ENCODE measurements at regions not wholly inside any gene's neighbourhood (a gene's known extent, or its start where the extent isn't known, plus 50 kb on each side); places are given as distances from the start of the nearest gene placed in this dataset.

DNA sequence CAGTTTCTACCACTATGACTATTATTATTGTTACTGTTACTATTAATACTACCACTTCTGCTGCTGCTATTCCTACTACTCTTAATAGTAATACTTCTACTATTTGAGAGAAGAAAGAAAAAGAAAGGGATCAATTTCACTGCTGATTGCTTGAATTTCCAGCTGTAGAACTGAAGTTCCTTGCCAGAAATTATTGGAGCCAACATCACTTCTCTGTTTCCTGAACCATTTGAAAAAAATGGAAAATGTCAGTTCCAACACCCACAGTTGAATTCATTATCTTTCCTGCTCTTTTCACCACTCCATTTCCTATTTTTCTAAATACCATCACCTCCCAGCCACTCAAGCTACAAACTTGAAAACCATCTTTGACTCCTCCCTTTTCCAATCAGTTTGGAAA is 54.1 kb upstream of the PIK3C2G start:
- TF ChIP-seq, protein P1, sequence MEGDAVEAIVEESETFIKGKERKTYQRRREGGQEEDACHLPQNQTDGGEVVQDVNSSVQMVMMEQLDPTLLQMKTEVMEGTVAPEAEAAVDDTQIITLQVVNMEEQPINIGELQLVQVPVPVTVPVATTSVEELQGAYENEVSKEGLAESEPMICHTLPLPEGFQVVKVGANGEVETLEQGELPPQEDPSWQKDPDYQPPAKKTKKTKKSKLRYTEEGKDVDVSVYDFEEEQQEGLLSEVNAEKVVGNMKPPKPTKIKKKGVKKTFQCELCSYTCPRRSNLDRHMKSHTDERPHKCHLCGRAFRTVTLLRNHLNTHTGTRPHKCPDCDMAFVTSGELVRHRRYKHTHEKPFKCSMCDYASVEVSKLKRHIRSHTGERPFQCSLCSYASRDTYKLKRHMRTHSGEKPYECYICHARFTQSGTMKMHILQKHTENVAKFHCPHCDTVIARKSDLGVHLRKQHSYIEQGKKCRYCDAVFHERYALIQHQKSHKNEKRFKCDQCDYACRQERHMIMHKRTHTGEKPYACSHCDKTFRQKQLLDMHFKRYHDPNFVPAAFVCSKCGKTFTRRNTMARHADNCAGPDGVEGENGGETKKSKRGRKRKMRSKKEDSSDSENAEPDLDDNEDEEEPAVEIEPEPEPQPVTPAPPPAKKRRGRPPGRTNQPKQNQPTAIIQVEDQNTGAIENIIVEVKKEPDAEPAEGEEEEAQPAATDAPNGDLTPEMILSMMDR (IDR thresholded peaks at IDR 0.05; ENCODE audit: extremely low read depth, missing control alignments): no peak
- DNase-seq (ENCODE audit: low spot score): no peak

DNA sequence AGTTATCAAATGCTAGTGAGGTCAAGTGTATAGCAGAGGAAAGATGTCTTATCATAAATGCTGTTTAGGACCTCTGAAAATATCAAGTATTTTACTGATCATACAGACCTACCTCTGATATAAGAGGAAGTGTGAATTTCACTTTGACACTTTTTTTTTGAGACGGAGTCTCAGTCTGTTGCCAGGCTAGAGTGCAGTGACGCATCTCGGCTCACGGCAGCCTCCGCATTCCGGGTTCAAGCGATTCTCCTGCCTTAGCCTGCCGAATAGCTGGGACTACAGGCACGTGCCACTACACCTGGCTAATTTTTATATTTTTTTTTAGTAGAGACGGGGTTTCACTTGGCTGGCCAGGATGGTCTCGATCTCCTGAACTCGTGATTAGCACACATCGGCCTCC is 55.1 kb upstream of the PIK3C2G start:
- TF ChIP-seq, protein P1 (IDR thresholded peaks at IDR 0.05; ENCODE audit: extremely low read depth, missing control alignments): no peak
- DNase-seq (ENCODE audit: low spot score): no peak

DNA sequence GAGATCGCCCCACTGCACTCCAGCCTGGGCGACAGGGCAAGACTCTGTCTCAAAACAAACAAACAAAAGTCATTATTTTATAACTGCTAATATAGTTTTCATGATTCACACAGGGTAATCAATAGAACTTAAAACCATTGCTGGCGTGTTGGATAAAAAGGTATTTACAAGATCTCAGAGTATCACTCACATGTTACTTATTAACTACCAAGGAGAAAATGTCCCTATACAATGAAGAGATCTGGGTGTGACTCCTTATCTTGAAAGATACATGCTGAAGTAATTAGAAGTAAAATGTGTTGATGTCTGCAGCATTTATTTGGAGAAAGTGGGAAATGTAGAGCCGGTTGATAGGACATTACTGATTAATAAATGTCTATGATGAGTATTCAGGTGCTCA is 57.3 kb upstream of the PIK3C2G start:
- TF ChIP-seq, protein P1 (IDR thresholded peaks at IDR 0.05; ENCODE audit: extremely low read depth, missing control alignments): no peak
- DNase-seq (ENCODE audit: low spot score): no peak

DNA sequence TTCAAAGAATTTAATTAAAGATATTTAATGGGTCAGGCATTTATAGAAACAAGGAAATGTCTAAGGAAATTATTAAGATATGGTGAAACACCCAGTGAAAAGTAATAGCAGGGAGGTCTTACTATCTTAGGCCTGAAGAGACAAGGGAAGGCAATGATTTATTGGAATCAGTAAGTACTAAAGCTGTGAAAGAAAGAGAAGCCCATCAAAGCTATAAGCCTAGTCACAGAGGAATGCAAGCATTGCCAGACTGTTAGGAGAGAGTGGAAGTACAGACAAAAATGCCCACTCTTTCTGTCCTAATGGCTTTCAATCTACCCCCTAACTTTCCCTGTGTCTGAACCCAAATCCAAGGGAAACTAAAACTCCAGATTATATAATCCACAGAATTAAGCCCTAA is 69.2 kb upstream of the PIK3C2G start:
- DNase-seq (ENCODE audit: low spot score): no peak
- TF ChIP-seq, protein P1 (IDR thresholded peaks at IDR 0.05; ENCODE audit: extremely low read depth, missing control alignments): no peak

DNA sequence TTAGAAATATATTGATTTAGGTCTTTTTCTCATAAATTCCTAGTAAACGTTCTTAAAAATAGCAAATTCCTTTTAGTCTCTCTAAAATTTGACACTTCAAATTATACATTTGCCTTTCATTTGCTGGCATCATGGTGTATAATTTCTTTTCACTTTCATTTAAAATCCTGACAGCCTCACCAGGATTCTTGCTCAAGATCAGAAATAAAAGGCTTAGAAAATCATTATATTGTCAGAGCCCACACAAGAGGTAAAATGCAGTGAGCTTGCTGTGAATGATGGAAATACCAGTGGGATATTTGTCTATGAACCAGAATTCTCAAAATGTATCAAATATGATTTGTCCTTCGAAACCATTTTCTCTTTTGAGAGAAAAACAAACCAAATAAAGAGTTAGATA is 78.2 kb upstream of the PIK3C2G start:
- DNase-seq (ENCODE audit: low spot score): no peak
- TF ChIP-seq, protein P1 (IDR thresholded peaks at IDR 0.05; ENCODE audit: extremely low read depth, missing control alignments): no peak

DNA sequence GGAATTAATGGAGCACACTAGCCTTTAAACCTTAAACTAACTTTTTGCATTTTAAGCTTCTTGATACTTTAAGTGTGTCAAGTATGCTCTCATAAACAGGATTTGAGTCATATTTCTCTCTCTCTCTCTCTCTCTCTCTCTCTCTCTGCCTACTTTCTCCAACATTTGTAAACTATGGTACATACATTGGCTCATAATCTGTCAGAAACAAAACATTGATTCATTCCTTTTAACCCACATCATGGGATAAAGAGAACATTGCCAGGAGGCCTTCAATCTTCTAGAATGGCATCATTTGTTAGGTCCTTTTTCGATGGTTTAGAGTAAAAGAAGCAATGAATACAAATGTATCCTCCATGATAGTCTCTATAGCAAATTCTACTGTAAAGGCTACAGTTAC is 81.6 kb upstream of the RERGL start:
- TF ChIP-seq, protein P1 (IDR thresholded peaks at IDR 0.05; ENCODE audit: extremely low read depth, missing control alignments): no peak
- DNase-seq (ENCODE audit: low spot score): no peak

DNA sequence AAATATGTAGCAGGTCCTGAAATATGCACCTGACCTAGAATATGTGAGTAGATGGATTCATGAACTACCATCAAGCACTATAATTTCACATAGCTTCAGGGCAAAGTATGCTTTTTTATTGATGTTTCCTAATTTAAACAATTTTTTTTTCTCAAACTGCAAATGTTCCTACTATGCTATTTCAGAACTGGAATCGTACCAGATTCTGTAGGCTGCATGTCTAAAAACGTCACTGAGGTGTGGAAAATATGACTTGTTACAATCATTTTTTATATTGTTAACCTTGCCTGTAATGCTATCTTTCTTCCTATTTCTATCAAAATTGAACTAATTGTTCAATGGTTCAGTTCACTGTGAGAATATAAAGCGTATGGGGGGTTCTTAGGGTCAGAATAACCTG is 78.0 kb upstream of the RERGL start:
- TF ChIP-seq, protein P1 (IDR thresholded peaks at IDR 0.05; ENCODE audit: extremely low read depth, missing control alignments): no peak
- DNase-seq (ENCODE audit: low spot score): no peak

Measured in GM20000 (cell line).